ENCODE measurements at regions not wholly inside any gene's neighbourhood (a gene's known extent, or its start where the extent isn't known, plus 50 kb on each side); places are given as distances from the start of the nearest gene placed in this dataset.

DNA sequence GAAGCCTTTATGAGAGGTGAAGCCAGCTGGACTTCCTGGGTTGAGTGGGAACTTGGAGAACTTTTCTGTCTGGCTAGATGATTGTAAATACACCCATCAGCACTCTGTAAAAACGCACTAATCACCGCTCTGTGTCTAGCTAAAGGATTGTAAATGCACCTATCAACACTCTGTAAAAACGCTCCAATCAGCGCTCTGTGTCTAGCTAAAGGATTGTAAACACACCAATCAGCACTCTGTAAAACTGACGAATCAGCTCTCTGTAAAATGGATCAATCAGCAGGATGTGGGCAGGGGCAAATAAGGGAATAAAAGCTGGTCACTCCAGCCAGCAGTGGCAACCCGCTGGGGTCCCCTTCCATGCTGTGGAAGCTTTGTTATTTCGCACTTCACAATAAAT, 163.6 kb upstream of the SLC39A10 start:
- no peak for DNase-seq

DNA sequence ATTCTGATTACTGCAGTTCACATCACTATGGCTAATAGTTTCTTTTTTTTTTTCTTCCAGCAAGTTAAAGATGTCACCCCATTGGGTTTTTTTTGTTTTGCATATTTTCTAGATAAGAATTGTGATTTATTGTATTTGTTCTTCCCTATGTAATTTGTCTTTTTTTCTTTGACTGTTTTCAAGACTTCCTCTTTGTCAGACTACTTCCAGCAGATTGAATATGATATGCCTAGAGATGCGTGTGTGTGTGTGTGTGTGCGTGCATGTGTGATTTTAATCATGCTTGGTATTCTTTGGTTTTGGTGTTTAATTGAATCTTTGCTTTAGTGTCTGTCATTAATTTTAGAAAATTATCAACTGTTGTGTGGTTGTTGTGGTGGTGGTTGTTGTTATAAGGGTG, 166.7 kb upstream of the SLC39A10 start:
- Histone ChIP-seq H3K9me3 (ENCODE audit: severe bottlenecking) (no peaks in the 10 kb centered on the region), H3K4me3 (ENCODE audit: low read depth, low read length) (no peak overlapping the region), H3K27me3 (ENCODE audit: insufficient read depth, low read depth, severe bottlenecking) (no peaks in the 10 kb centered on the region), H3K36me3 (no peaks in the 10 kb centered on the region), H3K27ac (no peak overlapping the region)
- DNase-seq: no peak
- TF ChIP-seq, protein P1, sequence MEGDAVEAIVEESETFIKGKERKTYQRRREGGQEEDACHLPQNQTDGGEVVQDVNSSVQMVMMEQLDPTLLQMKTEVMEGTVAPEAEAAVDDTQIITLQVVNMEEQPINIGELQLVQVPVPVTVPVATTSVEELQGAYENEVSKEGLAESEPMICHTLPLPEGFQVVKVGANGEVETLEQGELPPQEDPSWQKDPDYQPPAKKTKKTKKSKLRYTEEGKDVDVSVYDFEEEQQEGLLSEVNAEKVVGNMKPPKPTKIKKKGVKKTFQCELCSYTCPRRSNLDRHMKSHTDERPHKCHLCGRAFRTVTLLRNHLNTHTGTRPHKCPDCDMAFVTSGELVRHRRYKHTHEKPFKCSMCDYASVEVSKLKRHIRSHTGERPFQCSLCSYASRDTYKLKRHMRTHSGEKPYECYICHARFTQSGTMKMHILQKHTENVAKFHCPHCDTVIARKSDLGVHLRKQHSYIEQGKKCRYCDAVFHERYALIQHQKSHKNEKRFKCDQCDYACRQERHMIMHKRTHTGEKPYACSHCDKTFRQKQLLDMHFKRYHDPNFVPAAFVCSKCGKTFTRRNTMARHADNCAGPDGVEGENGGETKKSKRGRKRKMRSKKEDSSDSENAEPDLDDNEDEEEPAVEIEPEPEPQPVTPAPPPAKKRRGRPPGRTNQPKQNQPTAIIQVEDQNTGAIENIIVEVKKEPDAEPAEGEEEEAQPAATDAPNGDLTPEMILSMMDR (IDR thresholded peaks at IDR 0.05; ENCODE audit: low read depth, low read length): no peak

More for the DNA sequence above, 163.6 kb upstream of the SLC39A10 start:
- Histone ChIP-seq H3K27ac (no peak overlapping the region), H3K4me3 (ENCODE audit: low read depth, low read length) (no peak overlapping the region), H3K27me3 (ENCODE audit: insufficient read depth, low read depth, severe bottlenecking) (no peaks in the 10 kb centered on the region), H3K9me3 (ENCODE audit: severe bottlenecking) (no peaks in the 10 kb centered on the region), H3K36me3 (no peaks in the 10 kb centered on the region)
- TF ChIP-seq, protein P1 (IDR thresholded peaks at IDR 0.05; ENCODE audit: low read depth, low read length): no peak

DNA sequence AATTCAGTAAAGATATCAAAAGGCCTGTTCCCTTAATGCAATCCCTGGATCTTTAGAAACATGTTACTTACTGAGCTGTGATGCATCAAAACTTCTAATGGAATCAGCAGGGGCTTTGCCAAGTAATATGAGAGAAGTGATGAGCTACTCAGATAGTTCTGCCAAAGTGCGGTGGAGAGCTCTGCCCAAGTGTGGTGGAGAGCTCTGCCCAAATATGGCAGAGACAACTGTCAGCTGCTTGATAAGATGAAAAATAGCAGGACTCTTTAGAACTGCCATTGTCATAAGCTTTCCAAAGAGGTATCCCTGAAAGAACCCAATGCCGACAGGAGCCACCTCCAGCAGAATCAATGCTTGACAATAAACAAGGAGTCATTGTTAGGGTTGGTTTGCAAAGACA, 167.9 kb upstream of the SLC39A10 start:
- H3K4me3 ChIP-seq (ENCODE audit: low read depth, low read length): no peak overlapping the region
- no peaks in the 10 kb centered on the region for H3K9me3 ChIP-seq (ENCODE audit: severe bottlenecking)
- H3K36me3 ChIP-seq: no peaks in the 10 kb centered on the region
- TF ChIP-seq, protein P1 (IDR thresholded peaks at IDR 0.05; ENCODE audit: low read depth, low read length): no peak
- DNase-seq: no peak
- H3K27ac ChIP-seq: no peak overlapping the region
- no peaks in the 10 kb centered on the region for H3K27me3 ChIP-seq (ENCODE audit: insufficient read depth, low read depth, severe bottlenecking)

DNA sequence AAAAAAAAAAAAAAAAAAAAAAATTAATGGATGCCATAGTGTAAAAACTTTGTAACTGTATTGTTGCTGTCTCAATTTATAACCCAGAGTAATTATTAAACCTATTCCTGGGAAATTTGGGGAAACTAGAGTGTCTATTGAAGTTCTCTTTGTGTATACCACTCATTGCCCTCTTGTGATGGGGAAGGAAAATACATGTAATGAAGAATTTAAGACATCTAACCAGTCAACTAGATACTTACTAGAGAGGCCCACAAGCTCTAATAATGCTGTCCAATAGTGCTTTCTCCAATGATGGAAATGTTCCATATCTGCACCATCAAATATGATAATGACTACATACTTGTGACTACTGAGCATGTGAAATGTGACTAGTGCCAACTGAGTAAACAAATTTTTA, 168.5 kb upstream of the SLC39A10 start:
- Histone ChIP-seq H3K4me3 (ENCODE audit: low read depth, low read length) (no peak overlapping the region), H3K36me3 (no peaks in the 10 kb centered on the region), H3K27ac (no peak overlapping the region), H3K27me3 (ENCODE audit: insufficient read depth, low read depth, severe bottlenecking) (no peaks in the 10 kb centered on the region), H3K9me3 (ENCODE audit: severe bottlenecking) (no peaks in the 10 kb centered on the region)
- DNase-seq: no peak
- TF ChIP-seq, protein P1 (IDR thresholded peaks at IDR 0.05; ENCODE audit: low read depth, low read length): no peak

DNA sequence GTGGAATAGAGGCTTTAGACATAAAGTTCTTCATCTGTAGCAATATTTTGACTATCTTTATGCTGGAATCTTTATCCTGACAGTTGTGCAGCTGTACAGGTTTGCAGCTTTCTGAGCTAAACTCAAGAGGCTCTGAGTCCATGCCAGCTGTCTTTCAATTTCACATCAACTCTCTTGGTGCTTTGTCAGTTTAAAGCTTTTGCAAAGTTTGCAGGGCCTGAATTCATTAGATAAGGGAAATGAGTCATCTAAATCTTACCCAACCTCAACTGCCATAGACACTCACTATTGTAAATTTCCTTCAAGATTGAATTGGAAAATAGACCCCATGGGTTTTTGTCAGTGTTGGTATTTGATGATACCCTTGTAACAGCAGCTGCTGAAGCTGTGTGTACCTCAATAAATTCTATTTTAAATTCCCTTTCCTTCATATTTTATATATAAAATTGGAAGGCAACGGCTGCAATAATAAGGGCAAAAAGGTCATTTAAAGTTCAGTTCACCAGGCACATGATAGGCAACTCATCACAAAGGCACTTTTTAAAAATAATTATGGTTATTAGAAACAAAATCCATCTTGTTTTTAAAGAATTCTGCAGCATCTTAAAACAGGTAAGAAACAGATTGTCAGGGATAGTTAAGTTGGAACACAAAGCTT, 169.9 kb upstream of the SLC39A10 start:
- no peak for DNase-seq
- Histone ChIP-seq H3K27me3 (ENCODE audit: insufficient read depth, low read depth, severe bottlenecking) (no peaks in the 10 kb centered on the region), H3K4me3 (ENCODE audit: low read depth, low read length) (no peak overlapping the region), H3K36me3 (no peaks in the 10 kb centered on the region), H3K27ac (no peak overlapping the region), H3K9me3 (ENCODE audit: severe bottlenecking) (no peaks in the 10 kb centered on the region)
- TF ChIP-seq, protein P1 (IDR thresholded peaks at IDR 0.05; ENCODE audit: low read depth, low read length): no peak

DNA sequence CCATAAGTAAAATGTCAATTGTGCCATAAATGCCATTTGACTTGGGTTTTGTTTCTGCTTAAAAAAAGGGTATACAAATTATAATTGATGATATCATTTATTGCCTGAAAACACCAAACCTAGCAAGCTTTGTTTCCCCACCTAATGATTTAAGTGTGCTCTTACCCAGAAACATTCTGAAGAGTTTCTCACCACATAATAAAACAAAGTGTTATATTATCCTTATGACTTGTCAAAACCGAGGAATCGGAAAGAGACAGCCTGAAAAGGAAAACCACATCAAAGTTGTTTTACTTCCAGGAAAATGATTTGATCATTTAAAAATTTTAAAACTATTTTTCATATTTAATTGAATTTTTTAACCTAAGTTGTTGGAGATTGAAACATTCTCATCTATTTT, 170.5 kb upstream of the SLC39A10 start:
- DNase-seq: no peak
- H3K27ac ChIP-seq: no peak overlapping the region
- no peaks in the 10 kb centered on the region for H3K27me3 ChIP-seq (ENCODE audit: insufficient read depth, low read depth, severe bottlenecking)
- H3K4me3 ChIP-seq (ENCODE audit: low read depth, low read length): no peak overlapping the region
- H3K9me3 ChIP-seq (ENCODE audit: severe bottlenecking): no peaks in the 10 kb centered on the region
- TF ChIP-seq, protein P1 (IDR thresholded peaks at IDR 0.05; ENCODE audit: low read depth, low read length): no peak
- H3K36me3 ChIP-seq: no peaks in the 10 kb centered on the region

All from WERI-Rb-1 (cell line).